ENCODE measurements at regions not wholly inside any gene's neighbourhood (a gene's known extent, or its start where the extent isn't known, plus 50 kb on each side); places are given as distances from the start of the nearest gene placed in this dataset.

DNA sequence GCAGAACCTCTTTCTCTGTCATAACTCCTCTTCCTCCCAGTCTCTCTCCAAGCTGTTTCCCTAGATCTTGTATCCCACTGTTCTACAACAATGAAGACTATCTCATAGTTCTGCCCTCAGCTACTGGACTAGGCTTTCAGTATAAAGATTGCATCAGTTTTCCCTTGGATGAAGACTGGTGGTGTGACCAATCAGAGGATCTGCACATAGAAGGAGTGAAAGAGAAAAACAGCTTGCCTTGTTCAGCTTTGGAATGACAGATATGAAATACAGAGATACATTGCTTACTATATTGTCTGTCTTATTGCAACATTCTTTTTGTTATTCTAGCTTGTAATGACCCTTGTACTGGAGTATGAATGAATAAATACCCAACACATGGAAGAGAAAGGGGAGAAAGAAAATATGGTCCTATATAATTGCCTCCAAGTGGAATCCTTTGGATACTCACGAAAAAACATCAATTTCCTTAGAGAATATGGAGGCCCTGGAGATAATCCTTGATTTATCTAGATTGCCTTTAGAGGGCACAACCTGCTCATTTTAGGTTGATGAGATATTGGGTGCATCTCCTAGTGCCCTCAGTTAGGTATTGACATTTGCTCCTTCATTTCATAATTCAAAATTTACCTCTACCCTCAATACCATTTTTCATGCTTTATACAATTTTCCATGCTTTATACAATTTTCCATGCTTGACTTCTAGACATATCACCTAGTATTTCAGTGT lies 395.8 kb downstream of the NAF1 start:
- no peak for TF ChIP-seq POLR2AphosphoS5 (IDR thresholded peaks at IDR 0.05)
- TF ChIP-seq, protein P1, sequence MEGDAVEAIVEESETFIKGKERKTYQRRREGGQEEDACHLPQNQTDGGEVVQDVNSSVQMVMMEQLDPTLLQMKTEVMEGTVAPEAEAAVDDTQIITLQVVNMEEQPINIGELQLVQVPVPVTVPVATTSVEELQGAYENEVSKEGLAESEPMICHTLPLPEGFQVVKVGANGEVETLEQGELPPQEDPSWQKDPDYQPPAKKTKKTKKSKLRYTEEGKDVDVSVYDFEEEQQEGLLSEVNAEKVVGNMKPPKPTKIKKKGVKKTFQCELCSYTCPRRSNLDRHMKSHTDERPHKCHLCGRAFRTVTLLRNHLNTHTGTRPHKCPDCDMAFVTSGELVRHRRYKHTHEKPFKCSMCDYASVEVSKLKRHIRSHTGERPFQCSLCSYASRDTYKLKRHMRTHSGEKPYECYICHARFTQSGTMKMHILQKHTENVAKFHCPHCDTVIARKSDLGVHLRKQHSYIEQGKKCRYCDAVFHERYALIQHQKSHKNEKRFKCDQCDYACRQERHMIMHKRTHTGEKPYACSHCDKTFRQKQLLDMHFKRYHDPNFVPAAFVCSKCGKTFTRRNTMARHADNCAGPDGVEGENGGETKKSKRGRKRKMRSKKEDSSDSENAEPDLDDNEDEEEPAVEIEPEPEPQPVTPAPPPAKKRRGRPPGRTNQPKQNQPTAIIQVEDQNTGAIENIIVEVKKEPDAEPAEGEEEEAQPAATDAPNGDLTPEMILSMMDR (IDR thresholded peaks at IDR 0.05), result no peak
